ENCODE measurements at regions not wholly inside any gene's neighbourhood (a gene's known extent, or its start where the extent isn't known, plus 50 kb on each side); places are given as distances from the start of the nearest gene placed in this dataset.

DNA sequence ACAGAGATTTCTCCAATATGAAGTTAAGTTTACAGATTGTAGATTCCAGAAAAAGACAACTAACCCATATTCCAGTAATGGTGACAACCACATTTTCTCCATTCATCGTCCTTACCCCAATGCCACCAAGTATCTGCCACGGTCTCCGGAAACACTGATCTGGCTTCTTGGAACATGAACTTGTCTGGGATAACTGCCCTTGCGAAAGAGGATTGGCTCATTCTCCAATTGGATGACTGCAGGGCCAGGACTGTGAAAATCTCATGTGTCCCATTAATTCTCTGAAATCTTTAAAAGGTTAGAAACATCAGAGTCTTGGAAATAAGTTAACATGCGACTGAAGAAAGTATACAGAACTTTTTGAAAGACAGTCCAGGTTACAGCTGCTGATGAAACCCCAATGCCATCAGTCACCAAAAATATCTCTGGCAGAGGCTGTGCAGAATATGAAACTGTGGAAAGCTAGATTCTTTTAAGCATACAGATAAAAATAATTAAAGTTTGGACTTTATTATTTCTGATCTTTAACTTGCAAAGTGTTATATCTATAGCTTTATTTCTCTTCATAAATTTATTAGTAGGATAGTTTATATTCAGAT lies 496.9 kb downstream of the PPARGC1A start:
- ChIA-PET CTCF (no interaction called here), POLR2A (ENCODE audit: unreplicated experiment) (no interaction called here)
- no CpG with 5 or more reads among the region's 5 CpGs for WGBS, 2 experiments (ENCODE audit: extremely low coverage in 2 of 2, insufficient read length in 1 of 2)
- H2BK5ac ChIP-seq (ENCODE audit: low read depth, low read length, poor library complexity, severe bottlenecking), result no peak overlapping the region
- dilution Hi-C loops (cut with HindIII; ENCODE audit: low sequenced_read_pairs, unreplicated experiment), result no loop called here
- H3K4me1 ChIP-seq (ENCODE audit: control insufficient read depth, insufficient read depth, low read length), result no peaks in the 10 kb centered on the region
- TF ChIP-seq MAZ (IDR thresholded peaks at IDR 0.05; ENCODE audit: borderline replicate concordance, low read depth, low read length) (no peak), CHD1 (IDR thresholded peaks at IDR 0.05; ENCODE audit: low read depth, low read length) (no peak), POLR2A (IDR thresholded peaks at IDR 0.05; ENCODE audit: low read depth, low read length) (no peak), RCOR1 (IDR thresholded peaks at IDR 0.05; ENCODE audit: insufficient replicate concordance, low read length) (no peak), RFX5 (IDR thresholded peaks at IDR 0.05; ENCODE audit: low read depth, low read length) (no peak), NFE2L2 (IDR thresholded peaks at IDR 0.05; ENCODE audit: low read depth, low read length) (no peak)
- TF ChIP-seq, protein P1, sequence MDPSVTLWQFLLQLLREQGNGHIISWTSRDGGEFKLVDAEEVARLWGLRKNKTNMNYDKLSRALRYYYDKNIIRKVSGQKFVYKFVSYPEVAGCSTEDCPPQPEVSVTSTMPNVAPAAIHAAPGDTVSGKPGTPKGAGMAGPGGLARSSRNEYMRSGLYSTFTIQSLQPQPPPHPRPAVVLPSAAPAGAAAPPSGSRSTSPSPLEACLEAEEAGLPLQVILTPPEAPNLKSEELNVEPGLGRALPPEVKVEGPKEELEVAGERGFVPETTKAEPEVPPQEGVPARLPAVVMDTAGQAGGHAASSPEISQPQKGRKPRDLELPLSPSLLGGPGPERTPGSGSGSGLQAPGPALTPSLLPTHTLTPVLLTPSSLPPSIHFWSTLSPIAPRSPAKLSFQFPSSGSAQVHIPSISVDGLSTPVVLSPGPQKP (IDR thresholded peaks at IDR 0.05; ENCODE audit: borderline replicate concordance, low read depth, low read length), result no peak
- no peak for DNase-seq
- in situ Hi-C loops (cut with MboI; ENCODE audit: low sequenced_read_pairs), result no loop called here
- H3K4me2 ChIP-seq (ENCODE audit: low read depth, low read length), result no peak overlapping the region
- no TSS peak for BruUV-seq (replicated peaks)
- no peak overlapping the region for H4K8ac ChIP-seq (ENCODE audit: low read depth in 2 of 2, low read length in 2 of 2)
- H4K91ac ChIP-seq (ENCODE audit: insufficient read depth, low read depth, low read length), result no peak overlapping the region
- no peaks in the 10 kb centered on the region for H3K9me1 ChIP-seq (ENCODE audit: insufficient read depth, low read length)
- H2AFZ ChIP-seq (replicated peaks; ENCODE audit: low read length, poor library complexity), result no peak overlapping the region
- no peak overlapping the region for H2BK20ac ChIP-seq (ENCODE audit: low read depth, low read length)
- H3K9ac ChIP-seq (ENCODE audit: low read depth, low read length), result no peak overlapping the region
- no peak overlapping the region for H2BK120ac ChIP-seq (ENCODE audit: low read depth, low read length)
- no peak overlapping the region for H3K4me3 ChIP-seq (ENCODE audit: insufficient read depth, low read depth, low read length)
- H3K4ac ChIP-seq (ENCODE audit: low read depth, low read length), result no peak overlapping the region
- H3K36me3 ChIP-seq (ENCODE audit: control insufficient read depth, insufficient read depth, low read length), result no peaks in the 10 kb centered on the region
- H3K27ac ChIP-seq (ENCODE audit: insufficient read depth, low read length), result no peak overlapping the region
- H3K23ac ChIP-seq (ENCODE audit: low read depth, low read length), result no peak overlapping the region
- no peak overlapping the region for H2BK15ac ChIP-seq (ENCODE audit: low read depth, low read length)
- no peak overlapping the region for H4K5ac ChIP-seq (ENCODE audit: low read depth, low read length)
- H4K20me1 ChIP-seq (ENCODE audit: insufficient read depth, low read length), result no peaks in the 10 kb centered on the region
- H3K27me3 ChIP-seq (ENCODE audit: control insufficient read depth, insufficient read depth, low read length), result no peaks in the 10 kb centered on the region
- H3K9me3 ChIP-seq (ENCODE audit: control insufficient read depth, insufficient read depth, low read length), result 0 out of 2 replicates have a peak, but pooled peaks cover 2% of the 10 kb centered on the region
- no peaks in the 10 kb centered on the region for H3K79me1 ChIP-seq (ENCODE audit: low read depth in 1 of 2, low read length in 2 of 2)
- intact Hi-C loops (cut with micrococcal nuclease), result no loop called here
- no peak overlapping the region for H2AK9ac ChIP-seq (replicated peaks; ENCODE audit: low read depth, low read length, poor library complexity)
- no peak overlapping the region for H3K18ac ChIP-seq (ENCODE audit: low read depth, low read length)
- H3K56ac ChIP-seq (ENCODE audit: extremely low read depth, insufficient read depth, low read length), result no peak overlapping the region
- H3K14ac ChIP-seq (replicated peaks; ENCODE audit: low read depth, low read length), result no peak overlapping the region
- no peak overlapping the region for H2AK5ac ChIP-seq (ENCODE audit: low read depth, low read length)
- no peak for ATAC-seq (ENCODE audit: low read depth)
